ENCODE measurements at regions not wholly inside any gene's neighbourhood (a gene's known extent, or its start where the extent isn't known, plus 50 kb on each side); places are given as distances from the start of the nearest gene placed in this dataset.

GRCh38 chr4:178311997-178312396 is 869.8 kb upstream of the AGA start:
- DNase-seq, result no peak

GRCh38 chr4:178314287-178314686 is 872.0 kb upstream of the AGA start:
- DNase-seq, result no peak

GRCh38 chr4:178316211-178316610 is 874.0 kb upstream of the AGA start:
- no peak for DNase-seq

- no peak for DNase-seq
Measured at GRCh38 chr4:178320003-178320402, 877.8 kb upstream of the AGA start.

- DNase-seq, result no peak
Measured at GRCh38 chr4:178322524-178323183, 880.4 kb upstream of the AGA start.

GRCh38 chr4:178329226-178329872 is 887.1 kb upstream of the AGA start:
- DNase-seq, result no peak

GRCh38 chr4:178333355-178333754 is 891.1 kb upstream of the AGA start:
- no peak for DNase-seq

- DNase-seq, result no peak
Measured at GRCh38 chr4:178339769-178340168, 897.5 kb upstream of the AGA start.

GRCh38 chr4:178340468-178340867 is 898.2 kb upstream of the AGA start:
- no peak for DNase-seq

- no peak for DNase-seq
Measured at GRCh38 chr4:178344096-178344495, 901.9 kb upstream of the AGA start.

- no peak for DNase-seq
Measured at GRCh38 chr4:178347111-178347510, 904.9 kb upstream of the AGA start.

- no peak for DNase-seq
Measured at GRCh38 chr4:178349601-178350000, 907.4 kb upstream of the AGA start.

GRCh38 chr4:178351185-178351584 is 908.9 kb upstream of the AGA start:
- no peak for DNase-seq

- no peak for DNase-seq
Measured at GRCh38 chr4:178356725-178357124, 914.5 kb upstream of the AGA start.

- no peak for DNase-seq
Measured at GRCh38 chr4:178385481-178385880, 943.2 kb upstream of the AGA start.

GRCh38 chr4:178387756-178388155 is 945.5 kb upstream of the AGA start:
- DNase-seq, result no peak

- no peak for DNase-seq
Measured at GRCh38 chr4:178395798-178396197, 953.6 kb upstream of the AGA start.

GRCh38 chr4:178412455-178412854 is 970.2 kb upstream of the AGA start:
- DNase-seq, result no peak

- DNase-seq, result no peak
Measured at GRCh38 chr4:178414042-178414441, 971.8 kb upstream of the AGA start.

- DNase-seq, result no peak
Measured at GRCh38 chr4:178414881-178415446, 972.7 kb upstream of the AGA start.

- no peak for DNase-seq
Measured at GRCh38 chr4:178415925-178416324, 973.7 kb upstream of the AGA start.

GRCh38 chr4:178423366-178423765 is 981.1 kb upstream of the AGA start:
- no peak for DNase-seq

GRCh38 chr4:178426871-178427270 is 984.6 kb upstream of the AGA start:
- DNase-seq, result no peak

- DNase-seq, result no peak
Measured at GRCh38 chr4:178427663-178428062, 985.4 kb upstream of the AGA start.

Measured in bone marrow (tissue), 2 donors.